GM19463 (cell line): ENCODE measurements at regions not wholly inside any gene's neighbourhood (a gene's known extent, or its start where the extent isn't known, plus 50 kb on each side); places are given as distances from the start of the nearest gene placed in this dataset.

Experiments
- ATAC-seq: cut with Tn5 transposase; IDR thresholded peaks from one replicate; pipeline ENCODE4 v1.9.1; 2021; ENCODE audit warnings: mild to moderate bottlenecking, moderate library complexity; ENCODE audit not compliant: unreplicated experiment

GRCh38 chr10:125460326-125460725 is 222.6 kb downstream of the TEX36 start:
- no peak for ATAC-seq

GRCh38 chr10:125457406-125457805 is 225.6 kb downstream of the TEX36 start:
- no peak for ATAC-seq

- ATAC-seq, result no peak
Observed at GRCh38 chr10:125455855-125456254, 227.1 kb downstream of the TEX36 start.

- no peak for ATAC-seq
Observed at GRCh38 chr10:125455431-125455830, 227.5 kb downstream of the TEX36 start.

GRCh38 chr10:125451319-125451718 is 231.6 kb downstream of the TEX36 start:
- ATAC-seq, result no peak

- ATAC-seq, result no peak
Observed at GRCh38 chr10:125450218-125450617, 232.7 kb downstream of the TEX36 start.

- ATAC-seq, result no peak
Observed at GRCh38 chr10:125449571-125449970, 233.4 kb downstream of the TEX36 start.

- ATAC-seq, result no peak
Observed at GRCh38 chr10:125448596-125448995, 234.4 kb downstream of the TEX36 start.

GRCh38 chr10:125444790-125445189 is 238.2 kb downstream of the TEX36 start:
- no peak for ATAC-seq

GRCh38 chr10:125442856-125443540 is 240.0 kb downstream of the TEX36 start:
- ATAC-seq, result no peak

- no peak for ATAC-seq
Observed at GRCh38 chr10:125441151-125441550, 241.8 kb downstream of the TEX36 start.

GRCh38 chr10:125431149-125431548 is 251.8 kb downstream of the TEX36 start:
- no peak for ATAC-seq

- no peak for ATAC-seq
Observed at GRCh38 chr10:125428054-125428453, 254.9 kb downstream of the TEX36 start.

GRCh38 chr10:125424191-125424847 is 258.6 kb downstream of the TEX36 start:
- no peak for ATAC-seq

GRCh38 chr10:125423569-125423968 is 259.4 kb downstream of the TEX36 start:
- ATAC-seq, result no peak

GRCh38 chr10:125419831-125420230 is 259.5 kb upstream of the CTBP2 start:
- no peak for ATAC-seq

- no peak for ATAC-seq
Observed at GRCh38 chr10:125419146-125419545, 258.8 kb upstream of the CTBP2 start.

- no peak for ATAC-seq
Observed at GRCh38 chr10:125417605-125418004, 257.2 kb upstream of the CTBP2 start.

- ATAC-seq, result no peak
Observed at GRCh38 chr10:125415964-125416363, 255.6 kb upstream of the CTBP2 start.

GRCh38 chr10:125415006-125415633 is 254.8 kb upstream of the CTBP2 start:
- ATAC-seq, result no peak

GRCh38 chr10:125411724-125412123 is 251.4 kb upstream of the CTBP2 start:
- ATAC-seq, result no peak

- ATAC-seq, result no peak
Observed at GRCh38 chr10:125409756-125410155, 249.4 kb upstream of the CTBP2 start.
